Calu3 (cell line): ENCODE measurements at regions not wholly inside any gene's neighbourhood (a gene's known extent, or its start where the extent isn't known, plus 50 kb on each side); places are given as distances from the start of the nearest gene placed in this dataset.
"Not testable (repeated sequence)": the region's sequence is repeated elsewhere in the genome, so short reads cannot be mapped to it uniquely, and the experiment has no call there.

Experiments used
- BruUV-seq: library from RNA; stranded (reverse); fragments of 400-500 nt; replicated peaks from 2 replicates; lab custom pipeline; 2021; lab: Mats Ljungman, UMichigan
- CTCF ChIA-PET: fragments of 300-600 bp; sonication (Branson Sonifier 250); formaldehyde crosslinking; loops from one replicate; lab custom pipeline; 2022; ENCODE audit warnings: antibody characterized with exemption; lab: Charles Lee
- DNase-seq: peaks from one replicate; pipeline ENCODE4 v3.0.0; 2022
- H3K27ac Mint-ChIP-seq: one replicate; pipeline ENCODE4 v1.8.0; 2022; ENCODE audit warnings: mixed read lengths; ENCODE audit not compliant: unreplicated experiment
- H3K27me3 Mint-ChIP-seq: one replicate; pipeline ENCODE4 v1.8.0; 2022; ENCODE audit warnings: mixed read lengths; ENCODE audit not compliant: unreplicated experiment
- H3K36me3 Mint-ChIP-seq: one replicate; pipeline ENCODE4 v1.8.0; 2022; ENCODE audit warnings: mild to moderate bottlenecking, moderate library complexity, mixed read lengths; ENCODE audit not compliant: insufficient read depth, unreplicated experiment
- H3K4me1 Mint-ChIP-seq: one replicate; pipeline ENCODE4 v1.8.0; 2022; ENCODE audit warnings: mild to moderate bottlenecking, low read depth, mixed read lengths; ENCODE audit not compliant: unreplicated experiment
- H3K4me3 Mint-ChIP-seq: one replicate; pipeline ENCODE4 v1.8.0; 2022; ENCODE audit warnings: mild to moderate bottlenecking, low read depth, moderate library complexity, mixed read lengths; ENCODE audit not compliant: unreplicated experiment
- H3K9me3 Mint-ChIP-seq: one replicate; pipeline ENCODE4 v1.8.0; 2022; ENCODE audit warnings: low read depth, mixed read lengths; ENCODE audit not compliant: unreplicated experiment
- CTCF ChIP-seq: fragments of 200-600 bp; IDR thresholded peaks from one replicate; pipeline ENCODE4 v1.8.0; 2022; ENCODE audit warnings: antibody characterized with exemption; ENCODE audit not compliant: unreplicated experiment
- intact Hi-C: fragments of 100-400 bp; cut with micrococcal nuclease; formaldehyde crosslinking; loops from one replicate; pipeline ENCODE4 v1.10.0; 2022; ENCODE audit not compliant: unreplicated experiment

GRCh38 chr7:20916311-20916710 lies 129.6 kb upstream of the SP8 start:
- no peak for DNase-seq
- TF ChIP-seq CTCF, result no peak
- intact Hi-C loops, result no loop called here
- Mint-ChIP-seq H3K27me3 (peaks cover 40% of the 10 kb centered on the region), H3K36me3 (no peaks in the 10 kb centered on the region), H3K4me3 (no peak overlapping the region), H3K4me1 (no peaks in the 10 kb centered on the region), H3K27ac (no peak overlapping the region), H3K9me3 (no peaks in the 10 kb centered on the region)
- CTCF ChIA-PET, result no interaction called here
- no TSS peak for BruUV-seq

DNA sequence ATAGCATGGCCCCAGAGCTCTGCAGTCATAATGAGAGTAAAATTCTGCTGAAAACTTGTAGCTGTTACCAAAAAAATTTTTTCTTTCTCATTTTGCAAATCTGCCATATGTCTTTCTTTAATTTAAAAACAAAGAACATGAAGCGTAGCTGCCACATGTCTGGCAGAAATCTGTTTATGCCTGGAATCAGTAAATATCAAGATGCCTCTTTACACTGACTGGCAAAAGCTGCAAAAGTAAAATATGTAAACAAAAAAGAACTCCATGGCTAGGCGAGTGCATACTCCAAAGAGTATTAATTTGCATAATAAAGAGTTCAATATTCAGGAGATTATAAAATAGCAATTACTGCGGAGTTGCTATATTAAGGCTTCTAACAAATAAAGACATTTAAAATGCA lies 130.9 kb upstream of the SP8 start:
- TF ChIP-seq CTCF, result no peak
- CTCF ChIA-PET, result no interaction called here
- no peak overlapping the region for H3K27ac Mint-ChIP-seq
- no TSS peak for BruUV-seq
- H3K27me3 Mint-ChIP-seq, result peaks cover 44% of the 10 kb centered on the region
- intact Hi-C loops, result no loop called here
- H3K36me3 Mint-ChIP-seq, result no peaks in the 10 kb centered on the region
- H3K4me3 Mint-ChIP-seq, result no peak overlapping the region
- H3K4me1 Mint-ChIP-seq, result no peaks in the 10 kb centered on the region
- peaks cover 3% of the 10 kb centered on the region for H3K9me3 Mint-ChIP-seq
- no peak for DNase-seq

DNA sequence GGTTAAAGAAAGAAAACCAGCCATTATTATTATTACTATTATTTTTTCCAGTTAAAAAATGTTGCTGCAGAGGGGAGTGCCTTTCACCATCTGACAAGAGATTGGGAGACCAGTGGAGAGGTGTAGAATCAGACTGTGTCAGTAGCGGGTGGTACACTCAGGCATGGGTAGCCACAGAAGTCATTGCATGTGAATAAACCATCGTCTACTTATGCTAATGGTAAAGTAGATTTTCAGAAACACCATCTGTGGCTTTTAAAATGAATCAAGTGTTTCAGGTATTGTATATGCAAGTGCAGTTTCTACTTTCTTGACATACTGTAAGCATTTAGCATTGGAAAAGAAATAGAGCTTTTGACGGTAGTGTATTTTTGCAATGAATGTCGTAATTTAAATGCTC lies 131.5 kb upstream of the SP8 start:
- no peaks in the 10 kb centered on the region for H3K4me1 Mint-ChIP-seq
- no TSS peak for BruUV-seq
- peaks cover 50% of the 10 kb centered on the region for H3K27me3 Mint-ChIP-seq
- peaks cover 3% of the 10 kb centered on the region for H3K9me3 Mint-ChIP-seq
- no peak overlapping the region for H3K4me3 Mint-ChIP-seq
- DNase-seq, result no peak
- no peak for TF ChIP-seq CTCF
- H3K36me3 Mint-ChIP-seq, result no peaks in the 10 kb centered on the region
- no peak overlapping the region for H3K27ac Mint-ChIP-seq
- intact Hi-C loops, result no loop called here
- CTCF ChIA-PET, result no interaction called here

DNA sequence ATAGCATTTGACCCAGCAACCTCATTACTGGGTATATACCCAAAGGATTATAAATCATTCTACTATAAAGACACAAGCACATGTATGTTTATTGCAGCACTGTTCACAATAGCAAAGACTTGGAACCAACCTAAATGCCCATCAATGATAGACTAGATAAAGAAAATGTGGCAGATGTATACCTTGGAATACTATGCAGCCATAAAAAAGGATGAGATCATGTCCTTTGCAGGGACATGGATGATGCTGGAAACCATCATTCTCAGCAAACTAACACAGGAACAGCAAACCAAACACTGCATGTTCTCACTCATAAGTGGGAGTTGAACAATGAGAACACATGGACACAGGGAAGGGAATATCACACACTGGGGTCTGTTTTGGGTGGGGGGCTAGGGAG lies 140.5 kb upstream of the SP8 start:
- H3K4me3 Mint-ChIP-seq, BruUV-seq, CTCF ChIA-PET, H3K9me3 Mint-ChIP-seq, H3K36me3 Mint-ChIP-seq, H3K4me1 Mint-ChIP-seq, H3K27ac Mint-ChIP-seq, DNase-seq, intact Hi-C loops: not testable (repeated sequence)
- H3K27me3 Mint-ChIP-seq, result peaks cover 53% of the 10 kb centered on the region

DNA sequence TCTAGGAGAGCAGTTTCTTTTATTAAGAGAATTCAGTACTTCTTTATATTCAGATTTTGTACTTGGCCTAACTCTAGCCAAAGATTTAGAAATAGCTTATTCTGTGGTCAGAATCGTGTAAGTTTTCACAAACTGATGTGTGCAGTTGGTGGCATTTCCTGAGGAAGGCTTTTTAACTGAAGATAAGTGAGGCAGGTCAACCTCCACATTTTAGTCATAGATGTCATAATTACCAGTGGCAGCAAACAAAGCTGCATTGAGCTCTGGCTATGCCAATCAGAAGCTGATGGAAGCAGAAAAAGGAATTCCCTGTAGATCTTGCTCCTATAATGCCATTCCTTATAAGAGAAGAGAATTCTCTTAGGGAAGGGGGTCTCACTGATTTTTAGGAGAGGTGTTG lies 141.3 kb upstream of the SP8 start:
- no peak overlapping the region for H3K4me3 Mint-ChIP-seq
- H3K36me3 Mint-ChIP-seq, result no peaks in the 10 kb centered on the region
- no peaks in the 10 kb centered on the region for H3K9me3 Mint-ChIP-seq
- H3K4me1 Mint-ChIP-seq, result no peaks in the 10 kb centered on the region
- peaks cover 53% of the 10 kb centered on the region for H3K27me3 Mint-ChIP-seq
- CTCF ChIA-PET, result no interaction called here
- no peak for TF ChIP-seq CTCF
- DNase-seq, result no peak
- BruUV-seq, result no TSS peak
- no peak overlapping the region for H3K27ac Mint-ChIP-seq
- intact Hi-C loops, result no loop called here
